Activated CD8-positive, alpha-beta memory T cell treated with anti-CD3 and anti-CD28 coated beads, Interleukin-2, amount 50 U/mL, for 48 hours (primary cell): ENCODE measurements at regions not wholly inside any gene's neighbourhood (a gene's known extent, or its start where the extent isn't known, plus 50 kb on each side); places are given as distances from the start of the nearest gene placed in this dataset.

ENCODE experiments used
- DNase-seq: peaks from one replicate; pipeline ENCODE4 v3.0.0-alpha.2; 2020

DNA sequence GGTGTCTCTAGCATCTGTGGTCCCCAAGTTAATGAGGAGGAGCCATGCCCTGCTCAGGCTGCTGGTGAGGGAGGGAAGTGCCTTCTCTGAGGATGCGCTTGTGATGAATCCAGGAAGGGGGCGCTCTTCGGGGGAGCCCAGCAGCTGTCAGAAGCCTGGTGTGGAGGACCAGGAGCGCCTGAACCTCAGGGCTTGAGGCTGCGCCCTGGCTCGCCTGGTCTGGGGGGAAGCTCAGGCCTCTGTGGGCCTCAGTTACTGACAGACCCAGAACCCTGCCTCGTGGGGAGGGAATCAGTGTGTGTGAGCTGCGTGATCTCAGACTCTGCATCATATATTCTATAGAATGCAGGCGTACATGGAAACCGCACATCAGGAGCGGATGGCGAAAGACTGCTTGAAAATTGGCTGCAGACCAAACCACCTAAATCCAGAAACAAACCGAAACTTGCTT lies 126.1 kb downstream of the SEC14L1 start:
- DNase-seq: no peak

- DNase-seq: no peak
Measured at GRCh38 chr17:77269696-77270681, 129.2 kb downstream of the SEC14L1 start.

GRCh38 chr17:77271411-77271810 lies 130.6 kb downstream of the SEC14L1 start:
- DNase-seq: no peak

- DNase-seq: no peak
Measured at GRCh38 chr17:77273397-77274085, 132.8 kb downstream of the SEC14L1 start.

DNA sequence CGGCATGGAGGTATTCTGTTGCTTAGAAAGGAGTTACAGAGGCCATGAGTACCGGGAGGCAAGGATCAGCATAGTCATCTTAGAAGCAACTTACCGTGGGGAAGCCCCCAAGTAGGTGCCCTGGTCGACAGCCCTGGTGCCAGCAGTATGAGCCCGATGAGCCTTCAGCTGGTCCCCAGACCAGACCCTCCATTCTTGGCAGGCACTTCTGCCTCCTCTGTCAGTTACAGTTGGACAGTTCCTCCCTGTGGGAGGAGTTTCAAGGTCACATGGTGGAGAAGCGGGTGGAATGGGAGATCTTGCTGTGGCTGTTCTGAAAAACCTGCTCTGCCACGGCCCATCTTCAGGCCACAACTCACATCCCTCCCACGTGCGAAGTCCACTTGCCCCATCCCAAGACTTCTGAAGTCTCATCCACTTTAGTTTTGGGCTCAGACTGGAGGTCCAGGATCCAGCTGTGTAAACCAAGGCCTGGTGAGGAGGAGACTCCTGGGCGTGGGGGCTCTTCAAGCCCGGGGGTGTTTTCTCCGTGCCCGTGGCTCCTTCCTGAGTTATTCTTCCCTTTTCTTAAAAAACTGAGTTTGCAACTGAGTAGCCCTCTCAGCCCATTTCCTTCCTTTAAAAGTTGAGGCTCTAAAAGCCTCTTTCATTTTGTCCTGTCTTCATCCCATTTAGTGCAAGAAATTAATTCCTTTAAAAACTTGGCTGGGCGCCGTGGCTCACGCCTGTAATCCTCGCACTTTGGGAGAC lies 133.5 kb downstream of the SEC14L1 start:
- no peak for DNase-seq

DNA sequence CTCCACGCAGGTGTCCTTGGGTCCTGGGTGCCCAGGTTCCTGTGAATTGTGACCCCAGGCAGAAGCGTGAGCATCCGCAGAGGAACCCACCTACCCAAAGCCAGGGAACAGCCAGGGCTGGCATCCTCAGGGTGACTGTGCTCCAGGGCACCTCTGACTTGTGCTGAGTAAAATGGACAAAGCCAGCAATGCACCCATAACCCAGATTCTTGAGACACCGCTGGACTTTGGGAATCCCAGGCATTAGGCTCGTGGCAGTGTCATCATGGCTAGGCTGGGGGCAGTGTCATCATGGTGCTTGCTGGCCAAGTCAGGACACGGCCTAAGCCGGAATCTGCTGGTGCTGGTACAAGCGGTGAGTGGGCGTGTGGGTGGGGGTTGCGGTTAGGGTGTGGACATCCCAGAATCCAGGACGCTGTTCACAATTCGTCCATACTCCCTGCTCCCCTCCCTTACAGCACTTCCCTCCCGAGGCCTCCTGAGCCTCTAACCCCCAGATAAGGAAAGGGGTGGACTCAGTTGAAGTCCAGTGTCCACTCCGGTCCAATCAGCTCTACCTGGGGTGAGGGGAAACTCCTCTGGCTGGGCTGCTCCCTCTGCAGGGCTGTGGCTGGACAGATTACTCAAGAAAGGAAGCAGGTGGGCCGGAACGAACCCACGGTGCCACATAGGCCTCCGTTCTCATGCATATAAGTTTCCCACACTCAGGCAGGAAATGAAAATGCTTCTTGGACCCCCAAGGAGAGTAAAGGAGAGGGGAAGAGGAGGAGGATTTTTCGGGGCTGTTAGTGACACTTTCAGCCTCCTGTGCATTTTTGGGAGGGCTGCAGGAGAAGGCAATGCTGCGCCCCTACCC lies 138.9 kb downstream of the SEC14L1 start:
- no peak for DNase-seq

GRCh38 chr17:77280304-77281121 lies 139.7 kb downstream of the SEC14L1 start:
- DNase-seq: no peak

- peak; percentile 74 for DNase-seq
Measured at GRCh38 chr17:77281122-77281903, 140.5 kb downstream of the SEC14L1 start.

DNA sequence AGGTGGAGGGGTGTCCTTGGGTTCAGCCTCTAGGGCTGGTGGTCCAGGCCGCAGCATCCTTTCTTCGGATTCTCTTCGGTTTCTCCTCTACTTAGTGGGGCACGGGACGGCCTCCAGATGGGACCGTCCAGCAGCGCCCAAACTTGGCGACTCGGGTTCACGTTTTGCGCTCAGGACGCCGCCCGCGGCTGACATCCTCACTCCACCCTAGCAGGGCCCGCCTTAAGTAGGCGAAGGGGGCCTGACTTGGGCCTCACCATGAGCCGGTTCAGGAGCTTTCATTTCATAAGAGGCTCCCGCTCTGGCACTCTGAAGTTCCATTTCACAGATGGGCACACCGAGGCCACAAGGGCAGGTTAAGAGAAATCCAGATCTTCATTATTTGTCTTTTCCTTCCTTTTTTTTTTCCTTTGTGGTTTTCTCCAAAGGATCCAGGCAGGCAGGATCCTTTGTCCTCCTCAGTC lies 141.2 kb downstream of the SEC14L1 start:
- DNase-seq: no peak

DNA sequence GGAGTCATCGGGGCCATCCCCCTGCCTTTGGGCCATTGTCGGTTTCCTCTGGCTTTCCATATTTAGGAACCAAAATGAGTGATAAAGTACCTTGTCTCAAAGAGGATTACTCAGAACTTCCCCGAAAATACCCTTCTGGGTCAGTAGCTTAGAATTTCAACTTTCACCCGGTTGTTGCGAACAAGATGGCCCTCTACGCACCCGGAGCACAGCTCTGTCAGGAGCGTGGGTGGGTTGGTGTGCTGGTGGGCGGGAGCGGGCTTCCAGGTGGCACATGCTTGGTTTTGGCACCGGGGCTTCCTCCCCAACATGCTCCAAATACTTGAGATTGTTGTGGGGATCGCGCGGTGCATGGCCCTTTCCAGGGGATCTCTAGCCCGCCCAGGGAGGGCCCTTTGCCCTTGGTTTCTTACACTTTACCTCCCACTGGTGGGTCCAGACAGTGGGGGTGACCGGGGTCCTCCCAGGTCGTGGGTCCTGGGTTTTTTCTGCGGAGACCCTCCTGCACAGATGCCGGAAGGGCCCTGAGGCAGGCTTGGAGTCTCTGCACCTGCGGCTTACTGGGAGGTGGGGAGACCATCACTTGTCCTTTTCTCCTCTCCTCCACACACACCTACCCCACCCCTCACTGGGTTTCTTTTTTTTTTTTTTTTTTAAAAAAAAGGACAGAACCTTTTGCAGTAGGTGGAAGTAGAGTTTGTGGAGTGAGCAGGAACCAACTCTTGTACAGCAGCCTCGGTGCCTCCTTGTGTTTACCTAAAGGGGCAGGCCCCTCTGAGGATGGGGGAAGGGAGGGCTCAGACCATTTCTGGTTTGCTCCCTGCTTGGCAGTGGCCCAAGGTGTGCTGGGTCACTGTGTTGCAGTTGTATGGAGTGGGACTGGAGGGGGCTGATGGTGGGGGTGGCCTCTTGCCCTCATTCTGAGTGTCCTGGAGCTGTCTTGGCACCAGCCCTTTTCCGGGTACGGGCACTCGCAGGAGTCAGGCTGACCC lies 142.1 kb downstream of the SEC14L1 start:
- DNase-seq: no peak

- DNase-seq: no peak
Measured at GRCh38 chr17:77284023-77284617, 143.4 kb downstream of the SEC14L1 start.

- DNase-seq: no peak
Measured at GRCh38 chr17:77285594-77286390, 145.0 kb downstream of the SEC14L1 start.

GRCh38 chr17:77286391-77286640 lies 145.5 kb downstream of the SEC14L1 start:
- no peak for DNase-seq

- no peak for DNase-seq
Measured at GRCh38 chr17:77286641-77287431, 146.1 kb downstream of the SEC14L1 start.

DNA sequence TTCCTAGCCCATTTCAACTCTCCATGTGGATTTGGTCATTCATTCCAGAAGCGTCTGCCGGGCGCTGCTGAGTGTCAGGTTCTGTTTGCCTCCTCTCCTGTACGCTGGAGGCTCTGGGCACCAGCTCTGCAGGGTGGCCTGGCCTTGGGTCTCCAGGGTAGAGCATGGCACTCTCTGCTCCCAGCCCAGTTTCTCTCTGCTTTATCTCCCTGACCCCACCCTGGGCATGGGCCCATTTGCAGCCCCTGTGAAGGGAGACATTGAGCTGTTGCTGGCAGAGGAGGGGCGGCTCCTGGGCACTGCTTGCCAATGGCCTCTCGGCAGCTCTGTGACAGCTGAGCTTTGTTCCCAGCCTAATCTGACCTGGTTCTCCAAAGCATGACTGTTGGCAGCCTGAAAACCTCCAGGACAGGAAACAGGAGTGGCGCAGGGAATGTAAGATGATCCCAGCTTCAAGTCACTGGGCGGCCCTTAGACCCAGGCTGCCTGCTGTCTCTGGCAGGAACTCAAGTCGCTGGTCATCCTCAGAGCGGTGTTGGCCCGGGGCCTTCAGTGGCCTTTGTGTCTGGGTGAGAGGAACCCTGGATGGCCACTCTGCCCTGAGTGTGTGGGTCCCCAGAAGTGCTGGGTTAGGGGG lies 146.8 kb downstream of the SEC14L1 start:
- DNase-seq: no peak

DNA sequence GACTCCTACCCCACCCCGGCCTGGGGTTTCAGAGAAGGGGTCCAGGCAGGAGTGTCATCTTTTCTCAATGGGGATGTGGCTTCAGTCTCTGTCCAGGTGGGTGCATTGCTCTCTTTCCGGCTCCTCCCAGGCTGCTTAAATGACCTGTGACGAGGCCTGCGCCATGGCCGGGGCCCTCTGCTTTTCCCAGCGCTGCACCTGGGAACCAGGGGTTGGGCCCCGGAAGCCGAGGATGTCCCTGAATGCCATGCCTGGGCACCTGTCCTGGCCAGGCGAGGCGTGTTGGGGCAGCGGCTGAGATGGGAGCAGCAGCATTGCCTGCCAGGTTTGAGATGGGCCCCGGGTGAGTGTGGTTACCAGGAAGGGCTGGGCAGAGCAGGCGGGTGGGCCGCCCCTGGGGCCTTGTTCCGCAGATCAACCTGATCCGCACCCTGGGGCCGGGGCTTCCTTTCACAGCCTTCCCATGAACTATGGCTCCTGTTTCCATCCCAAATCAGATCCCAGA lies 147.4 kb downstream of the SEC14L1 start:
- no peak for DNase-seq
